Astrocyte (in vitro differentiated cells and primary cell): ENCODE measurements at regions not wholly inside any gene's neighbourhood (a gene's known extent, or its start where the extent isn't known, plus 50 kb on each side); places are given as distances from the start of the nearest gene placed in this dataset.

Experiments used
- EZH2 ChIP-seq: IDR thresholded peaks from 2 replicates; pipeline ENCODE4 v1.6.1; 2012; ENCODE audit warnings: mild to moderate bottlenecking, low read length, inconsistent platforms; ENCODE audit not compliant: insufficient read depth
- TF ChIP-seq, protein P1 (sequence below): IDR thresholded peaks from 2 replicates; pipeline ENCODE4 v1.5.1; 2011; ENCODE audit warnings: low read depth, mild to moderate bottlenecking, inconsistent platforms, low read length, moderate library complexity; ENCODE audit not compliant: insufficient read depth

DNA sequence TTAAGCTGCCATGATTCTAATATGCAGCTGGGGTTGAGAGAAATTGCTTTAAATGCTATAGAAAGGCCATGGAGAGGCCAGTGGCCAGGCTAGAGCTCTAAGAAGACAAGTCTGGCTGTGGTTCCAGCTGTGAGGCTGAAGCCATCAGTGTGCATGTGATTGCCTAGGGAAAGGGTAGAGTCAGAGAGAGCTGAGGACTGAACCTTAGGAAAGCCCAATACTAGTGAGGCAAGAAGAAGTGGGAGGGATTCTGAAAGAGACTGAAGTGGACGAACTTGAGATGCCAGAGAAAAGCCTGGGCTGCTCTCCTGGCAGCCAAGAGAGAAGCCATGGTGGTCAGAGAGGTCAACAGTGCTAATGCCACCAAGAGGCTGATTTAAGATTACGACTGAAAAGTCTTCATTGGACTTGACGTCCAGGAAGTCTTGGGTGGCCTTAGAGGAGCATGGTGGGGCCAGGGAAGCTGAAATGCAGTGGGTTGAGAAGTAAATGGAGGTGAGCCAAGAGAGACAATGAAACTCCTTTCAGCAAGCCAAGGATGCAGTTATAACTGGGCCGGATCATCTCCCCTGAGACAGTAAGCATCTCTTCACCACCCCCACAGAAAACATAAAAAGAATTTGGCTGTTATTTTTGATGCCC, 133.2 kb downstream of the TMEM174 start:
- TF ChIP-seq, protein P1, sequence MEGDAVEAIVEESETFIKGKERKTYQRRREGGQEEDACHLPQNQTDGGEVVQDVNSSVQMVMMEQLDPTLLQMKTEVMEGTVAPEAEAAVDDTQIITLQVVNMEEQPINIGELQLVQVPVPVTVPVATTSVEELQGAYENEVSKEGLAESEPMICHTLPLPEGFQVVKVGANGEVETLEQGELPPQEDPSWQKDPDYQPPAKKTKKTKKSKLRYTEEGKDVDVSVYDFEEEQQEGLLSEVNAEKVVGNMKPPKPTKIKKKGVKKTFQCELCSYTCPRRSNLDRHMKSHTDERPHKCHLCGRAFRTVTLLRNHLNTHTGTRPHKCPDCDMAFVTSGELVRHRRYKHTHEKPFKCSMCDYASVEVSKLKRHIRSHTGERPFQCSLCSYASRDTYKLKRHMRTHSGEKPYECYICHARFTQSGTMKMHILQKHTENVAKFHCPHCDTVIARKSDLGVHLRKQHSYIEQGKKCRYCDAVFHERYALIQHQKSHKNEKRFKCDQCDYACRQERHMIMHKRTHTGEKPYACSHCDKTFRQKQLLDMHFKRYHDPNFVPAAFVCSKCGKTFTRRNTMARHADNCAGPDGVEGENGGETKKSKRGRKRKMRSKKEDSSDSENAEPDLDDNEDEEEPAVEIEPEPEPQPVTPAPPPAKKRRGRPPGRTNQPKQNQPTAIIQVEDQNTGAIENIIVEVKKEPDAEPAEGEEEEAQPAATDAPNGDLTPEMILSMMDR = no peak
- TF ChIP-seq EZH2 = no peak
